HFFc6 (cell line): ENCODE measurements at regions not wholly inside any gene's neighbourhood (a gene's known extent, or its start where the extent isn't known, plus 50 kb on each side); places are given as distances from the start of the nearest gene placed in this dataset.

Experiments used
- DNase-seq: peaks from one replicate; pipeline ENCODE4 v3.0.0-alpha.2; 2018
- H3K27ac Mint-ChIP-seq: 2 replicates; pipeline ENCODE4 v1.8.0; 2020; ENCODE audit warnings: mild to moderate bottlenecking, mixed read lengths
- H3K27me3 Mint-ChIP-seq: 2 replicates; pipeline ENCODE4 v1.8.0; 2021; ENCODE audit warnings: mild to moderate bottlenecking, moderate library complexity, mixed read lengths; ENCODE audit not compliant: insufficient read depth
- H3K36me3 Mint-ChIP-seq: 2 replicates; pipeline ENCODE4 v1.8.0; 2021; ENCODE audit warnings: low read depth, mixed read lengths
- H3K4me1 Mint-ChIP-seq: 2 replicates; pipeline ENCODE4 v1.8.0; 2020; ENCODE audit warnings: low read depth, mixed read lengths
- H3K4me3 Mint-ChIP-seq: 2 replicates; pipeline ENCODE4 v1.8.0; 2020; ENCODE audit warnings: mild to moderate bottlenecking, moderate library complexity, mixed read lengths
- H3K9me3 Mint-ChIP-seq: 2 replicates; pipeline ENCODE4 v1.8.0; 2020; ENCODE audit warnings: mild to moderate bottlenecking, mixed read lengths
- CTCF ChIP-seq: fragments of 200-600 bp; sonication (generic); IDR thresholded peaks from 2 replicates; pipeline ENCODE4 v1.5.0; 2021; ENCODE audit warnings: antibody characterized with exemption, mild to moderate bottlenecking

DNA sequence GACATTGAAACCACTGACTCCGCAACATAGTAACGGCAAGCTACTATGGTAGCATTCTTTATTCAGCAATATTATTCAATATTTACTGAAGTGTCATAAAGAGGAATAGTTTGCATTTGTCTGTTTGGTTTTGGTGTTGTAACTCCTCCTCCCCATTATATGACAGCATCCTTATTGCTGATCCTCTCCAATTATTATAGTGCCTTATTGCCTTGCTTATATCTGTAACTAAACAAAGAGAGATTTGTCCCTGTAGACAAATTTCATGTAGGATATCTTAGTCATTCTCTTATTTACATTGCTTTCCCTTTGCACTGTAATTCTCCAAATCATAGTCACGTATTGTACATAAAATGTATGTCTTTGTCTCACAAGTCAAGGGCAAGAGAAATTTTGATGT lies 1041.2 kb upstream of the ZEB2 start:
- Mint-ChIP-seq H3K27me3 (no peaks in the 10 kb centered on the region), H3K9me3 (no peaks in the 10 kb centered on the region), H3K4me3 (no peak overlapping the region), H3K27ac (no peak overlapping the region), H3K36me3 (no peaks in the 10 kb centered on the region), H3K4me1 (peaks cover 6% of the 10 kb centered on the region; the same call in 1 of the 2 replicates)
- no peak for DNase-seq
- no peak for TF ChIP-seq CTCF

- H3K36me3 Mint-ChIP-seq = no peaks in the 10 kb centered on the region
- H3K27ac Mint-ChIP-seq = no peak overlapping the region
- H3K4me1 Mint-ChIP-seq = peaks cover 6% of the 10 kb centered on the region; the same call in 1 of the 2 replicates
- no peak for DNase-seq
- H3K27me3 Mint-ChIP-seq = no peaks in the 10 kb centered on the region
- no peak for TF ChIP-seq CTCF
- no peaks in the 10 kb centered on the region for H3K9me3 Mint-ChIP-seq
- H3K4me3 Mint-ChIP-seq = no peak overlapping the region
Measured at GRCh38 chr2:145558617-145559350, 1038.9 kb upstream of the ZEB2 start.

DNA sequence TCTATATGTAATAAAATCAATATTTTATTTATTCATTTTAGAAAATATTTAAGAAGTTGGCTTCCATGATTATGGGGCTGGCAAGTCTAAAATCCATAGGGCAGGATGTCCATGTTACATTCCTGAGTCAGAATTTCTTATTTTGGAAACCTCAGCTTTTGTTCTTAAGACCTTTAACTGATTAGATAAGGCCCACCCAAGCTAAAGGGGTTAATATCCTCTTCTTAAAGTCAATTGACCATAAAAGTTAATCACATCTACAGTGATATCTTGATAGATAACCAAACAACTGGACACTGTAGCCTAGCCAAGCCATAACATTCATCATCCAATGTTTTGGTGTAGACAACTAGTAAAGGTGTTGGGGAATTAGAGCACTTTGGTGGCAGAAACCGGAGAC lies 1035.4 kb upstream of the ZEB2 start:
- Mint-ChIP-seq H3K9me3 (no peaks in the 10 kb centered on the region), H3K4me1 (peaks cover 4% of the 10 kb centered on the region; the same call in 1 of the 2 replicates), H3K36me3 (no peaks in the 10 kb centered on the region), H3K27me3 (no peaks in the 10 kb centered on the region), H3K4me3 (no peak overlapping the region), H3K27ac (no peak overlapping the region)
- TF ChIP-seq CTCF = no peak
- no peak for DNase-seq

DNA sequence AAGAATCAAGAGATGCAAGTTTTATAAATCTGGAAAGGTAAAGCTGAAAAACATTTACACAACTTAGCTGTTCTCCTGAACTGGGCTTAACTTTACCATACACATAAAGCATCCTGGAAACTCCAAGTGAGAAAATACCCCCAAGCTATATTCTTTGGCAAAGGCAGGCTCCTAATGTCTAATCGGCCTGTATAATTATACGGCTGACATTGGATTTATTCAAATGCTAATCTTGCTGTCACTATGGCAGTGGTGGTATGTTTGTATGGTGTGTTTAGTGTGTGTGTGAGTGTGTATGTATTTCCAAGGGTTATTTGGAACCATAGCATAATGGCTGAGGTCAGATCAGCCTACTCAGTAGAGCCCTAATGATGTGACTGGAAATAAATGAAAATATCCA lies 1031.8 kb upstream of the ZEB2 start:
- DNase-seq = no peak
- Mint-ChIP-seq H3K4me3 (no peak overlapping the region), H3K9me3 (no peaks in the 10 kb centered on the region), H3K27me3 (no peaks in the 10 kb centered on the region), H3K36me3 (no peaks in the 10 kb centered on the region), H3K27ac (no peak overlapping the region), H3K4me1 (no peaks in the 10 kb centered on the region)
- no peak for TF ChIP-seq CTCF

- Mint-ChIP-seq H3K27ac (no peak overlapping the region), H3K36me3 (no peaks in the 10 kb centered on the region), H3K4me3 (no peak overlapping the region), H3K27me3 (no peaks in the 10 kb centered on the region), H3K9me3 (no peaks in the 10 kb centered on the region), H3K4me1 (peaks cover 8% of the 10 kb centered on the region; the same call in 1 of the 2 replicates)
- no peak for TF ChIP-seq CTCF
- DNase-seq = no peak
Measured at GRCh38 chr2:145548479-145548878, 1028.6 kb upstream of the ZEB2 start.
